Calu3 (cell line): ENCODE measurements at regions not wholly inside any gene's neighbourhood (a gene's known extent, or its start where the extent isn't known, plus 50 kb on each side); places are given as distances from the start of the nearest gene placed in this dataset.
A peak's percentile ranks its signal among the peaks of the same experiment; 100 is the strongest.

ENCODE experiments used
- BruUV-seq: library from RNA; stranded (reverse); fragments of 400-500 nt; replicated peaks from 2 replicates; lab custom pipeline; 2021; lab: Mats Ljungman, UMichigan
- CTCF ChIA-PET: fragments of 300-600 bp; sonication (Branson Sonifier 250); formaldehyde crosslinking; loops from one replicate; lab custom pipeline; 2022; ENCODE audit warnings: antibody characterized with exemption; lab: Charles Lee
- DNase-seq: peaks from one replicate; pipeline ENCODE4 v3.0.0; 2022
- H3K27ac Mint-ChIP-seq: one replicate; pipeline ENCODE4 v1.8.0; 2022; ENCODE audit warnings: mixed read lengths; ENCODE audit not compliant: unreplicated experiment
- H3K27me3 Mint-ChIP-seq: one replicate; pipeline ENCODE4 v1.8.0; 2022; ENCODE audit warnings: mixed read lengths; ENCODE audit not compliant: unreplicated experiment
- H3K36me3 Mint-ChIP-seq: one replicate; pipeline ENCODE4 v1.8.0; 2022; ENCODE audit warnings: mild to moderate bottlenecking, moderate library complexity, mixed read lengths; ENCODE audit not compliant: insufficient read depth, unreplicated experiment
- H3K4me1 Mint-ChIP-seq: one replicate; pipeline ENCODE4 v1.8.0; 2022; ENCODE audit warnings: mild to moderate bottlenecking, low read depth, mixed read lengths; ENCODE audit not compliant: unreplicated experiment
- H3K4me3 Mint-ChIP-seq: one replicate; pipeline ENCODE4 v1.8.0; 2022; ENCODE audit warnings: mild to moderate bottlenecking, low read depth, moderate library complexity, mixed read lengths; ENCODE audit not compliant: unreplicated experiment
- H3K9me3 Mint-ChIP-seq: one replicate; pipeline ENCODE4 v1.8.0; 2022; ENCODE audit warnings: low read depth, mixed read lengths; ENCODE audit not compliant: unreplicated experiment
- CTCF ChIP-seq: fragments of 200-600 bp; IDR thresholded peaks from one replicate; pipeline ENCODE4 v1.8.0; 2022; ENCODE audit warnings: antibody characterized with exemption; ENCODE audit not compliant: unreplicated experiment
- intact Hi-C: fragments of 100-400 bp; cut with micrococcal nuclease; formaldehyde crosslinking; loops from one replicate; pipeline ENCODE4 v1.10.0; 2022; ENCODE audit not compliant: unreplicated experiment

DNA sequence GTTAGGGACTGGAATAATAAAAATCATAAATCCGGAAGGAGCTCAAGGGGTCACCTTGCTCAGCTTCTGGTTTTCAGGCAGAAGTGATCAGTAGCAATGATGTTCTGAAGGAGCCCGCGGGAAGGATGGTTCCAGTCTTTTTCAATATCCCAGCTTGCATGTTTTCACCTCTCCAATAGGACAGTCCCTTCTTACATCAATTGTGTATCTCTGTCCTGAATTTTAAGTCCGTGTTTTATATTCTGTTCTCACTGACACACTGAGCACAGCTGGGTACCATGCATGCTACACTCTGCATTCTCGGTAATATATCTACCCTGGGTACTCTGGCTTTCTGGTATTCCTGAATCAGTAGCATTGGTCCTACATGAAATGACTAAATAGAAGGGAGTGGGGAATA, 55.2 kb upstream of the SLC35B4 start:
- Mint-ChIP-seq H3K27ac (no peak overlapping the region), H3K9me3 (no peaks in the 10 kb centered on the region), H3K36me3 (peaks cover 18% of the 10 kb centered on the region), H3K4me1 (peaks cover 47% of the 10 kb centered on the region), H3K27me3 (no peaks in the 10 kb centered on the region), H3K4me3 (no peak overlapping the region)
- no peak for DNase-seq
- intact Hi-C loops, result no loop called here
- no TSS peak for BruUV-seq
- TF ChIP-seq CTCF, result no peak
- CTCF ChIA-PET, result no interaction called here

GRCh38 chr7:134371536-134371935, 54.8 kb upstream of the SLC35B4 start:
- peaks cover 52% of the 10 kb centered on the region for H3K4me1 Mint-ChIP-seq
- intact Hi-C loops, result no loop called here
- H3K27ac Mint-ChIP-seq, result no peak overlapping the region
- CTCF ChIA-PET, result no interaction called here
- DNase-seq, result no peak
- no peak overlapping the region for H3K4me3 Mint-ChIP-seq
- no peaks in the 10 kb centered on the region for H3K27me3 Mint-ChIP-seq
- peaks cover 18% of the 10 kb centered on the region for H3K36me3 Mint-ChIP-seq
- no peak for TF ChIP-seq CTCF
- no peaks in the 10 kb centered on the region for H3K9me3 Mint-ChIP-seq
- BruUV-seq, result no TSS peak

DNA sequence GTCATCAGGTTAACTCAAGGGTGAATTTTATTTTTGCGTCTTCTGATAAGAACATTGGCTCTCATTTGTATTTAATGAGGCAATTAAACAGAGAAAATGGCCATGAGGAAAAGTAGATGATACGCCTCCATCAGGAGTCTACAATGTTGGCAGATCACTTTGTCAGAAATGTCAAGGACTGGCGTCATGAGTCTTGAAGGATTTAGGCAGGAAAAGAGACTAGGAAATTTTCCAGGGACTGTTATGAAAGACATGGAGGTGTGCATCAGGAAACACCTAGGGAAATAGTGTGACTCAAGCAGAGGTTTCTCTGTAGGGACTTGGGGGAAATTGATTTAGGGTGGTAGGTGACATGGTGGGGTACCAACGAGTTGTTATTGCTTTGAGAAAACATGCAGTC, 53.4 kb upstream of the SLC35B4 start:
- intact Hi-C loops, result no loop called here
- no TSS peak for BruUV-seq
- no peak for TF ChIP-seq CTCF
- H3K36me3 Mint-ChIP-seq, result peaks cover 26% of the 10 kb centered on the region
- peaks cover 66% of the 10 kb centered on the region for H3K4me1 Mint-ChIP-seq
- H3K9me3 Mint-ChIP-seq, result no peaks in the 10 kb centered on the region
- no peaks in the 10 kb centered on the region for H3K27me3 Mint-ChIP-seq
- peak overlapping the region; percentile 90 for H3K27ac Mint-ChIP-seq
- CTCF ChIA-PET, result interaction anchor here (0.5 kb wide), 1 partner anchor 220 kb away, joined by 6 read pairs; no protein-coding TSS in a partner anchor
- peak overlapping the region; percentile 18 for H3K4me3 Mint-ChIP-seq
- DNase-seq, result no peak

DNA sequence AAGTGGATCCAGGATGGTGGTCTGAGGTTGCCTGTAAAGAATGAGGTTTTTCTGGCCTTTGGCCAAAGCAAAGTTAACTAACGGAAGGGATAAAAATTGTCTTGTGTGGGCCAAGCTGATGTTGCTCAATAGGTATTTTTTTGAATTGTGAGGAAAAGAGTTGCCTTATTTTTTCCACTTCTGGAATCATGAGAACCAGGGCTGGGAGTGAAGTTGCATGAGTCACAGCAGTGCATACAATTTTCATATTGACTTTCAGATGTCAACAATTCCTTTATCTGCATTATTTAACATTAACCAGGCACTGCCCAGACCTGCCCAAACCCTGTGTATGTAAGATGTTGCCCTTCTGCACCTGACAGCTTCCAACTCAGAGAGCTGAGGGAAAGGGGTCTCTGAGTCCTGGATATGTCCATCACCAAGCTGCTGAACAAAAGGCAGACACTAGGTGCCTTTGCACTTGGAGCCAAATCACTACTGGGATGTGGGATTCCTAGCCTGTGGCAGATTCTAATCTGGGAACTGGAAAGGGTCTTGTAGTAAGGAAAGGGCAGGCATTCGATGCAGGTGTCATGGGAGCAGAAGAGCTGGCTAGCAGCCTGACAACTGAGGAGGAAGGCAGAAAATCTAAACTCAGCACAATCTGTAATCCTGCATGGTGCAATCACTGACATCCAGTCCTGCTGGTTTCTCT, 52.3 kb upstream of the SLC35B4 start:
- Mint-ChIP-seq H3K4me3 (peak overlapping the region; percentile 57), H3K36me3 (peaks cover 33% of the 10 kb centered on the region), H3K4me1 (peaks cover 66% of the 10 kb centered on the region), H3K9me3 (no peaks in the 10 kb centered on the region), H3K27me3 (no peaks in the 10 kb centered on the region), H3K27ac (peak overlapping the region; percentile 90)
- DNase-seq, result peak; percentile 65
- CTCF ChIA-PET, result interaction anchor here (1.0 to 1.9 kb wide), 5 partner anchors 13 to 63 kb away, joined by 3 to 10 read pairs (median 7); partner anchors contain the start of gene SLC35B4
- intact Hi-C loops, result loop anchor here (1.0 to 10.0 kb wide), 2 partner anchors 51 to 146 kb away; no protein-coding TSS in a partner anchor
- BruUV-seq, result no TSS peak
- TF ChIP-seq CTCF, result no peak
